Hypothalamus (tissue), 51 donors: ENCODE measurements at regions not wholly inside any gene's neighbourhood (a gene's known extent, or its start where the extent isn't known, plus 50 kb on each side); places are given as distances from the start of the nearest gene placed in this dataset.
A peak's percentile ranks its signal among the peaks of the same experiment; 100 is the strongest.
"Not testable (repeated sequence)": the region's sequence is repeated elsewhere in the genome, so short reads cannot be mapped to it uniquely, and the experiment has no call there.

Source experiments
- DNase-seq, 51 donors: peaks; one replicate each; lab custom pipeline; 2025; lab: John Stamatoyannopoulos, UW

DNA sequence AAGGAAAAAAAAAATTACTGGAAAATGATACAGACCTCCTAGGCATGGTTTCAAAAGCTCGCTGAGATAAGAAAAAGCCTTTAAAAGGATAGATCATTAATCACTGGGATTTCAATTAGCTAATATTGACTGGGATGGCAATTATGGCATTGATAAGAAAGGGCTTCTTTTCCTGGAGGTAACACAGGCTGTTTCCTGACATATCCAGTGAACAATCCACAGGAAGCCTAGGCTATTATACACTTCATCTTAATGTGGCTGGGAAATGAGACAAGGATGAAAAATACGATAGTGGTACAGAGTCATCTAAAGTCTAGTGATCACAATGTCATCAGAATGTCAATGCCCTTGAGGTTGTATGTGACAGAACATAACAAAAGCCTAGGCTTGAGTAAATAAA, 1579.3 kb downstream of the C4orf33 start:
- no peak for DNase-seq

DNA sequence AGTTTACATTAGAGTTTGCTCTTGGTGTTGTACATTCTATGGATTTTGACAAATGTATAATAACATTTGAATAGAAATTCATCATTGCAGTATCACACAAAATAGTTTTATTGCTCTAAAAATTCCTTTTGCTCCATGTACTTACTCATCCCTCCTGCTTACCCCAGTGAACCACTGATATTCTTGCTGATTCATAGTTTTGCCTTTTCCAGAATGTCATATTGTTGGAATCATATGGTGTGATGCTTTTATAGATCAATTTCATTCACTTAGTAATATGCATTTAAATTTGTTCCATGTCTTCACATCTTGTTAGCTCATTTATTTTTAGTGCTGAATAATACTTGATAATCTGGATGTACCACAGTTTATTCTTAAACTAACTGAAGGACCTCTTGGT, 1593.2 kb downstream of the C4orf33 start:
- no peak for DNase-seq

DNA sequence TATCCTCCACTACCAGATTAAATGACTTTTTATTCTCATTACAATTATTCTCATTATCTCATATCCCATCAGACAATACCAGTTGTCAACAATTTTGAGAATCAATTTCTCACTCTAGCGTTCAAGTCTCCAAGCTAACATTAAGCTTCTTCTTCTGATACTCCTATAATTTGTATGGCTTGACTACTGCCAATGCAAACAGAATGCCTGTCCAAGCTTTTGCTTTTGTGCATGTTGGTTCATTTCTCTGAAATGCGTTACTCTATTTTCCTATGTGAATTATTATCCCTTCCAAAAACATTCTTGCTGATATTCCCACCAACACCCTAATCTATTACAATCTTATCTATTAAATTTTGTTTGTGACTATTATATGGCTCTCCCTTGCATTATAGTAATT, 1602.3 kb downstream of the C4orf33 start:
- DNase-seq = no peak

DNA sequence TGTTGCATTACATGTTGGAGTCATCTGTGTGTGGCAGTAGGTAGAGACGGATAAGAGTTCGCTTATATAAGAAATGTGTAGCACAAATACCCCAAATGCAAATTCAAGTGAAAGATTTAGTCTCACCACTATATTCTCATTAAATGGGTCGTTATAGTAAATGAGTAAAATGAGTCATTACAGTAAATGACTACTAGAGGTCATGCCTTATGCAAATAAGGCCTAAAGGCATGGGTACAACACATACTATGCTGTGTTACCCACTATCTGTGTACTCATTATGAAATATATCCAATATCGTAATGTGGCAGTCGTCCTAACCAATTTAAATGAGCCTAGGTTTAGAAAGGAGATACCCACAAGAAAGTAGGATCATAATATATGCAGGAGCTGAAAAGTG, 1603.1 kb downstream of the C4orf33 start:
- DNase-seq = no peak

DNA sequence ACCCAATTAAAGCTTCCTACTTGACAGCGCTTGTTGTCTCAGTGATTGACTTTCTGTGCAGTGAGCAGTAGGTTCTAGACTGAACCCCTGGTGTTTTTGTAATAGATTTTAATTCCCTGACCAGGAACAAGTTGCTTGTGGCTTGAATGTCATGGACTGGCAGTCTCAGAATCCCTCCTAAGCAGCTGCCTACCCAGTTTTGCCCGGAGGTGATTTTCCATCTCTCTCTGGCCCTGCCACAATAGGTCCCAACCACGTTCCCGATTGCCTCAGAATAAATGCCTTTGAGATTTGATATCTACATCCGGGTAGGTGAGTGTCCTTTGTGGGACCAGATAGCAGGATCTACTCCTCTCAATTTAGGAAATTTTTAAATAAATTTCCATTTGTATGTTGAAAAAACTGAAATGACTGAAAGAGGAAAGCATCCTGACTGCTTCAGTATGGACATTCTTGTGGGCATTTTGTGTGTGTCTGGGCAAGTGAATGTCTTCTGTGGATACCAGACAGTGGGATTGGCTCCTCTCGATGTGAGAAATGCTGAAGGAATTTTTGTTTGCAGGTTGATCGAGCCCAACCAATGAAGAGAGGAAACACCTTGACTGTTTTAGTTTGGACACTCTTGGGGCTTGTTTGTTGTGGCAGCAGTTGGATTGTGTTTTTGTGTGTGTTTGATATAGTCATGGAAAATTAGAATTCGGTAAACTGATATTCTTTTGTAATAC, 1607.4 kb downstream of the C4orf33 start:
- no peak for DNase-seq

DNA sequence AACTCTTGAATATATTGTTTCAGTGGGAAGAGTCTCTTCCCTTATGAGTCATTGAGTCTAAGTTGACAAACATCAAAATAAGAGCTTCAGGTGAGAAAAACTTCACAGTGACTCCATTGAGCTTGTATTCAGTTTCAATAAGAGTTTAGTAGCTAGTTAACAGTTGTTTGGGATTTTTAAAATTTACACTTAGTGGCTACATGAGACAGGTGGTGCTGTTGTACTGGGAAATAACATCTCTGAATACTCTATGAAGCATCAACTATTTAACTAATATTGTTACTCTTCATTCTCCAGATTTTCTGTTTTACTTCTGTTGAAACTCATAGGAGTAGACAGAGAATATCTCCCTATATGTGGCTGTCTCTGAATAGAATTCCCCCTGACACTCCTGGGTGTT, 1609.1 kb downstream of the C4orf33 start:
- no peak for DNase-seq

DNA sequence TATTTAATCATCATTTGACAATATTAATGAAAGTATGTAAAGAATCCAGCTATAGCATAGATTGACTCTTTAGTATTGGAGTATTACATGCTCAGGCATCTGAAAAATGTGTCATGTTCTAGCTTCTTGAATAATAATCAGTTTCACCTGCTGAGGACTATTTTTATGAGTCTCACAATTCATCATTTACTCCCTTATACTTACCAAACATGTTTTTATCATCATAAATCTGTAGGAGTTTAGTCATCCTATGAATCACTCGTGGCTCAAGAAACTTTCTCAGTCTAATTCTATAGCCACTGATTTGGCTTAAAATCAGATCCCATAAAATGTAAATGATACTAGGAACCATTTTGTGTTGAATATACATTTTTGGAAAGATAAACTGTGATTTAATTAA, 1616.1 kb downstream of the C4orf33 start:
- DNase-seq = no peak

DNA sequence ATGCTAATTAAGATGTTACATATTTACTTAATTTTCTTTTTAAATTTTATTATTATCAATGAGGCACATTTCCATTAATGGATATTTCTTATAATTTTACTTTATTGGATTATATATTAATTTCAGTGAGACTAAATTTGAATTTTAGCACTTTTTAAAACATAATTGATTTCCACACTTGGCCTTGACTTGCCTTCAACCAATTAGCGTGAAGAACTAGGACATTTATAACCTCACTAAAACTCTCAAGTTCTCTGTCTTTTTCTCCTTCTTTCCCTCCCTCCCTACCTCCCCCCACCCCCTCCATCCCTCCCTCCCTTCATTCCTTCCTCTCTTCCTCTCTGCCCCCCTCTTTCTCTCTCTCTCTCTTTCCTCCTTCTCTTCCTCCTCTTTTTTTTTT, 1618.1 kb downstream of the C4orf33 start:
- no peak for DNase-seq

DNA sequence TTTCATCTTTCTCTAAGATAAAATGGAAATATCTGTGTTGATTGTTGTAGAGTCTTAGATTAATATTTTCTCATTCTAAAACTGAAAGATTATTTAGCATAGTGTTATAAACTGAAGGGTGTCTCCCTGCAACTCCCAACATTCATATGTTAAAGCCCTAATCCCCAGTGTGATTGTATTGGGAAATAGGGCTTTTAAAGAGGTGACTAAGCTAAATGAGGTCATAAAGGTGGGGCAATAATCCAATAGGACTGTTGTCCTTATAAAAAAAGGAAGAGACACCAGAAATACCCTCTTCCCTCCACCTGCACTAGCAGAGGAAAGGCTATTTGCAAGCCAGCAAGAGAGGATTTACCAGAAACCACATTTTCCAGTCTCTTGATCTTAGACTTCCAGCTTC, 1626.4 kb downstream of the C4orf33 start:
- DNase-seq = no peak

DNA sequence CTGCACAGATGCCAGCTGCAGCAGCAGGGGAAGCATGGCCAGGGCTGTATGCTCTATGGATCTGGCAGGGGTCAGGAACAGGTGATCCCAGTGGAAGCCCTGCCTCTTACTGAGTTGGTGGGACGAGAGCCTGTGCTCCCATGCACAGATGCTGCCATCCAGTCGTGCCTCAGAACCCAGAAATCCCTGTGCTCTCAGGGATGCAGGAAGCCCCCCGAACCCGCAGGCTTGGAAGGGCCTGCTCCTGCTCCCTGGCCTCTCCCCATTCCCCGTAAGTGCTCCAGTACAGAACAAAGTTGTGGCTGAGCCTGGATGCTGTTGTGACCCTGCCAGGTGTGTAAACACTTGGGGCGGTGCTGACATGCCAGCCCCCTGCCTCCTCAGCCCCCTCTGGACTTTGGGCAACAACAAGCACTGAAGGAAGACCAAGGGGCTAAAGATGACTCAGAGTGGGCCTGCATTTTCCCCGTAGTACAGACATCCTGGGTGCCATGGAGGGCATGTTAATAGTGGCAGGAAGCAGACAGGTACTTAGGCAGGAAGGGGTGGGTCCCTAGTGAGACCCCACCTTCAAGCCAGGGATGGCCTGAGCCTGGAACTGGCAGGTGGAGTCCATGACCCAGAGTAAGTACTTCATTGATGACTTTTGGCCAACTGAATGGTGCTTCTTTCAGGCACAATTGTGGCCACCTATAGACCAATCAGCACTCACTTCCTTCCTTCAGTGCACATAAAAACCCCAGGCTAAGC, 1640.7 kb downstream of the C4orf33 start:
- no peak for DNase-seq

DNA sequence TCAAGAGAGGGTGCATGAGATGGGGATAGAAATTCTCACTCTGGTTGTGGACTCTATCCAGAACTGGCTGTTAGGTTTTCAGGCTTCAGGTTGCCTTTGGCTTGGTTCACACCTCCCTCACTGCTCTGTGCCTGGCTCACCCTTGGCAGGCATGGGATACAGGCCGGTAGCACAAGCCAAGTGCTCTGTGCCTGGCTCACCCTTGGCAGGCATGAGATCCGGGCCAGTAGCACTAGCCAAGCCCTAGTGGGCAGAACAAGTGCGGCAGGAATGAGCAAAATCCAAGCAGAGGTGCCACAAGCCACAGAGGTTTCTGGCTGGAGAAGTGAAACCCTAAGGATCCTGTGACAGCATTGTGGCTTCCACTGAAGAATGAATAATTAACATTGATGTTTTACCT, 1642.3 kb downstream of the C4orf33 start:
- peak in 12 of 51 donors; percentile 2 to 38 (median 13) for DNase-seq

DNA sequence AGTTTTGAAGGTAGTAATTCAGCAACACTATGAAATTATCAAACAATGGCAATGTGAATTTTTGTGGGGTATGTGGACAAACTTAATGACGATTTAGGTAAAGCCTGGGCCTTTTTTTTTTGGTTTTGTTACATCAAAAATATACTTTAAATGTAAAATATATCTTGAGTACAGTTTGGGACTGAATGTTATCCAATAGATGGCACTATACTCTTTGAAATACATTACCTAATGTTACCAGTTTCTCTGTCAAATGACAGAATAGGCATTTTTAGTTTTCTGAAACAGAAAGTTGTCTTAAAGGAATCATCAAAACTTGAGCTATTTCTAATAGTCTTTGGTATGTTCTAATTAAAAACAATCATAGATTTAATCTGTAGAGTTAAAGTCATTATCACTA, 1651.9 kb downstream of the C4orf33 start:
- no peak for DNase-seq

DNA sequence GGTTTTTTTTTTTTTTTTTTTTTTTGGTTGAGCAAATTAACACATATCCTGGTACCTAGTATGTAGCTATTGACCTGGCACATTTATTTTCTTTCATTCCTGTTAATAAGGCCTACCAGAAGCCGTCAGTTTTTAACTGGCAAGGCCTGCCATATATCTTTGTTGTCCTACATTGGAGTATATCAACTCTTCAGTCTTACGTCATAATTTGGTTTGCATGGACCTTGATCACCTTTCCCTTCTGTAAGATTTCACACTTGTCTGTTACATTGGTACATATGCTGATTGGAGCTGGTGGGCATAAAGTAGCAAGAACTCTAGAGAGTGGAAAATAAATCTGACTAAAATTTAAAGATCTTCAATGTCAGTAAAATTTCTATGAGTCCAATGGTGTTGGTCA, 1658.0 kb downstream of the C4orf33 start:
- no peak for DNase-seq

DNA sequence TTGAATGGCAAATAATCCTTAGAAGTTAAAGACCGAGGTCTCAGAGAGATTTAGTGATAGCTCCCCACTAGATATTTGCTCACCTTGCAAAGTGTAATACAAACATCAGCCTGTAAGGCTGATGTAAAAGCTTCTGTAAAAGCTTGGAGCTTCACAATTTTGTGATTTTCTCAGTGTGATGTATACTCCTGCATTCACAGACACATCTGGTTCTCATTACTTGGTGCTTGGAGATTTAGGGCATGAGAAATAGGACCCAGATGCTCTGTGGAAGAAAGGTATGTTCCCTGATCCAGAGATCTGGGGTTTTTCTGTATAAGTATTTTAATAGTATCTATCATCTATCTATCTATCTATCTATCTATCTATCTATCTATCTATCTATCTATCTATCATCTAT, 1664.3 kb downstream of the C4orf33 start:
- DNase-seq = no peak

DNA sequence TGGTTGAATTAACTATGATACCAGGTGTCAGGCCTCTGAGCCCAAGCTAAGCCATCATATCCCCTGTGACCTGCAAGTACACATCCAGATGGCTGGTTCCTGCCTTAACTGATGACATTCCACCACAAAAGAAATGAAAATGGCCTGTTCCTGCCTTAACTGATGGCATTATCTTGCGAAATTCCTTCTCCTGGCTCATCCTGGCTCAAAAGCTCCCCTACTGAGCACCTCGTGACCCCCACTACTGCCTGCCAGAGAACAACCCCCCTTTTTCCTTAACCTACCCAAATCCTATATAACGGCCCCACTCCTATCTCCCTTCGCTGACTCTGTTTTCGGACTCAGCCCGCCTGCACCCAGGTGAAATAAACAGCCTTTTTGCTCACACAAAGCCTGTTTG, 1671.4 kb downstream of the C4orf33 start:
- not testable (repeated sequence) for DNase-seq

DNA sequence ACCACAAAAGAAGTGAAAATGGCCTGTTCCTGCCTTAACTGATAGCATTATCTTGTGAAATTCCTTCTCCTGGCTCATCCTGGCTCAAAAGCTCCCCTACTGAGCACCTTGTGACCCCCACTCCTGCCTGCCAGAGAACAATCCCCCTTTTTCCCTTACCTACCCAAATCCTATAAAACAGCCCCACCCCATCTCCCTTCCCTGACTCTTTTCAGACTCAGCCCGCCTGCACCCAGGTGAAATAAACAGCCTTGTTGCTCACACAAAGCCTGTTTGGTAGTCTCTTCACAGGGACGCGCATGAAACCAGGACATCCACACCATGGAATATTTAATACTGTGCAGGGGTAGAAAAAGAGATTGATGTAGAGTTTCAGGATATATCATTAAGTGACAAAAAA, 1677.0 kb downstream of the C4orf33 start:
- not testable (repeated sequence) for DNase-seq

DNA sequence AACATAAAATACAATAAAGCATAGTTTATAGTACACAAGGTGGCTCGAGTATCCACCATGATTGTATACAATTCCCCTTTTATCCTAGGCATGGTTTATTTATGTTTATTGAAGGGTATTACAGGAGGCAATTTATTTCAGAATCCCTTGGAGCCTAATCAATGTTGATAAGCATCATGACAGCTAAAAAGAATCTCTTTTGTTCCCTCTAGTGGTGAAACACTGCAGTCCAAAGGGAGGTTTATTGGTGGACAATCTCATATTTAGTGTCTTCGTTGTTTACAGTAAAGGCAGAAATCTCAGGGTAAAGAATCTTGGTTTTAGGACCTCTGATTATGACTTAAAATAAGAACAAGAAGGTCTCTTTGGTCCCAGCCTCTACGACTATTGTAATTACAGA, 1712.5 kb downstream of the C4orf33 start:
- DNase-seq = no peak

DNA sequence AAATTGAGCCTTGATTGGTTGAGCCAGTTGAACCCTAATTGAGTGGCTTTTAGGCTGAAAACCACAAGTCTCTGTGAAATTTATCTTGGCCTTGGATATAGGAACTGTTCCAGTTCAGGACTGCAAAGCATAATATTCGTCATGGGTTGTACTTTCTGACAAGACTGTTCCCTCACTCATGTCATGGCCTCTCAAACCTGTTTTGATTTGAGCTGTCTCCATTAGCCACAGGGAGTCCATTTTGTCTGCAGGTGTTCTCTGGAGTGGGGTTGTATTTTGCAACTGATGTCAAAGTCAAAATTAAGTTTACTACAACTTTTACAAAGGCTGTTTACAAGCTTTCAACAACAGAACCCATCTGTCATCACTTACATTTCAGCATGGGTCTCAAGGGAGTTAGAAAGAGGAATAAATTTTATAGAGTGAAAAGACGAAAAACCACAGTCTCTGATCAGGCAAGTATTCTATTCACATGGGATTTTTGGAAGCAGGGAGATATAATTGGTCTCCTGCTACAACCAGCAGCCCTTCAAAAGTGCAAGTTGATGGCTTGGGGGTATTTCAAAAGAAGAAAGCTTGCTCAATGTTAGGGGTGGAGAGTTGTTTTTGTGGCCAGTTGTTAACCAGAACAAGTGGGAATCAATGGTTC, 1716.3 kb downstream of the C4orf33 start:
- DNase-seq = no peak

DNA sequence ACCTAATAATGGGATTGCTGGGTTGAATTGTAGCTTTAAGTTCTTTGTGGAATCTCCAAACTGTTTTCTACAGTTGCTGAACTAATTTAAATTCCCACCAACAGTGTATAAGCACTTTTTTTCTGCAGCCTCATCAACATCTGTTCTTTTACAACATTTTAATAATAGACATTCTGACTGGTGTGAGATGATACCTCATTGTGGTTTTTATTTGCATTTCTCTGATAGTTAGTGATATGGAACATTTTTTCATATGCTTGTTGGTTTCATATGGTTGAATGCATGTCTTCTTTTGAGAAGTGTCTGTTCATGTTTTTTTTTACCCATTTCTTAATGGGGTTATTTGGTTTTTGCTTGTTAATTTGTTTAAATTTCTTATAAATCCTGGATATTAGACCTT, 1718.9 kb downstream of the C4orf33 start:
- no peak for DNase-seq

DNA sequence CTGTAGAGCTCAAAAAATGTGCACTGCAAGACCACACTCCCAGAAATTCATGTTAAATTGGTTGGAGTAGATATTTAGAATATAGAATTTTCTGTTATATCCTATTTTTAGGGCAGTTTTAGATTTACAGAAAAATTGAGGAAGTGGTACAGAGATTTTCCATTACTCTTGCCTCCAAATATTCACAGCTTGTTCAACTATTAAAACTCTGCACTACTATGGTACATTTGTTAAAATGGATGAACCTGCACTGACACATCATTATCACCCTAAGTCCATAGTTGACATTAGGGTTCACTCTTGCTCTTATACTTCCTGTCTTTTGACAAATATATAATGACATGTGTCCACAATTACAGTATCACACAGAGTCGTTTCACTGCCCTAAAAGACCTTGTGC, 1724.5 kb downstream of the C4orf33 start:
- DNase-seq = no peak

DNA sequence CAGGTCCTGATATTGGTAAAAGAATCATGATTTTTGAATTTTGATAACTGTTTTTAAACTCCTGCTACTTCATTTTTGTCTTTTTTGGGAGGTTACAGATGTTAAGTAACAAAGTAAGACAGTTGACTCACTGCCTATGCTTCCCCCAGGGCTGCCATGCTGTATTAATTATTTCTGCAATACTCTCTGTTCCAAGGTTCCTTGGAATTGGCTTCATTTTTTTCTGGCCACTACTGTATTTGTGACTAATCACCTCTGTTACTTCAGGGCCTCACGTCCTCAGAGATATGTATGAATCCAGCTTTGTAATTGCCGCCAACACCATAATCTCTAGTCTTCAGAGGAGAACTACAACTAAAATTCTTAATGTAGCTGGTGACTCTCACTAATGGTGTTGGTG, 1729.3 kb downstream of the C4orf33 start:
- DNase-seq = no peak

DNA sequence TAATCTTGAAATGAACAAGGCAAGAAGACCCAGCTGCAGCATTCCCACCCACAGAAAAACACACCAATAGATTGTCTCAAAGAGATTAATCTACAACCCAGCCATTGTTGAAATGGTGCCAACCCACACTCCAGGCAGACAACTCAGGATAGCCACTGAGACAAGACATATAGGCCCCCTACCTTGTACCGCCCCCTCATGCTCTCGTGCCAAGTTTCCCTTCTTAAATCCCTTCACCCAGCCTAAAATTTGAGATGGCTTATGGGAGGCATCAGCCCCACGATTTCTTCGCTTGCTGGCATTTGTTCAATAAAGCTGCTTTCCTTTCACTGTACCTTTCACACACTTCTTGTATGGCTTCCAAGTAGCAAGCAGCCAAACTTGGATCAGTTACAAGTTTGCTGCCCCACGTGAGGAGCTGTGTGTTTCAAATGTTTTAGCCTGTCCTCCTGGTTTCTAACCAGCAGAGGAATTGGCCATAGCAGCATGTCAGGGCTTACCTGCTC, 1754.1 kb downstream of the C4orf33 start:
- DNase-seq = no peak
